Glutamatergic neuron (in vitro differentiated cells): ENCODE measurements at regions not wholly inside any gene's neighbourhood (a gene's known extent, or its start where the extent isn't known, plus 50 kb on each side); places are given as distances from the start of the nearest gene placed in this dataset.

ENCODE experiments used
- DNase-seq: peaks from one replicate; pipeline ENCODE4 v3.0.0; 2022
- H3K27ac Mint-ChIP-seq: one replicate; pipeline ENCODE4 v1.8.0; 2020; ENCODE audit warnings: mild to moderate bottlenecking, mixed read lengths, inconsistent platforms; ENCODE audit not compliant: unreplicated experiment
- H3K27me3 Mint-ChIP-seq: one replicate; pipeline ENCODE4 v1.8.0; 2020; ENCODE audit warnings: mild to moderate bottlenecking, moderate library complexity, mixed read lengths, inconsistent platforms; ENCODE audit not compliant: unreplicated experiment
- H3K36me3 Mint-ChIP-seq: one replicate; pipeline ENCODE4 v1.8.0; 2020; ENCODE audit warnings: mild to moderate bottlenecking, mixed read lengths, inconsistent platforms; ENCODE audit not compliant: unreplicated experiment
- H3K4me1 Mint-ChIP-seq: one replicate; pipeline ENCODE4 v1.8.0; 2020; ENCODE audit warnings: mild to moderate bottlenecking, low read depth, mixed read lengths, inconsistent platforms; ENCODE audit not compliant: unreplicated experiment
- H3K4me3 Mint-ChIP-seq: one replicate; pipeline ENCODE4 v1.8.0; 2020; ENCODE audit warnings: mild to moderate bottlenecking, mixed read lengths, inconsistent platforms; ENCODE audit not compliant: unreplicated experiment
- H3K9me3 Mint-ChIP-seq: one replicate; pipeline ENCODE4 v1.8.0; 2020; ENCODE audit warnings: mild to moderate bottlenecking, moderate library complexity, mixed read lengths, inconsistent platforms; ENCODE audit not compliant: unreplicated experiment
- TF ChIP-seq, protein P1 (sequence below): fragments of 200-600 bp; sonication (generic); IDR thresholded peaks from one replicate; pipeline ENCODE4 v1.5.0; 2021; ENCODE audit not compliant: partially characterized antibody, unreplicated experiment

- Mint-ChIP-seq H3K36me3 (no peaks in the 10 kb centered on the region), H3K4me1 (no peaks in the 10 kb centered on the region), H3K9me3 (no peaks in the 10 kb centered on the region), H3K4me3 (no peak overlapping the region), H3K27ac (no peak overlapping the region), H3K27me3 (no peaks in the 10 kb centered on the region)
- TF ChIP-seq, protein P1, sequence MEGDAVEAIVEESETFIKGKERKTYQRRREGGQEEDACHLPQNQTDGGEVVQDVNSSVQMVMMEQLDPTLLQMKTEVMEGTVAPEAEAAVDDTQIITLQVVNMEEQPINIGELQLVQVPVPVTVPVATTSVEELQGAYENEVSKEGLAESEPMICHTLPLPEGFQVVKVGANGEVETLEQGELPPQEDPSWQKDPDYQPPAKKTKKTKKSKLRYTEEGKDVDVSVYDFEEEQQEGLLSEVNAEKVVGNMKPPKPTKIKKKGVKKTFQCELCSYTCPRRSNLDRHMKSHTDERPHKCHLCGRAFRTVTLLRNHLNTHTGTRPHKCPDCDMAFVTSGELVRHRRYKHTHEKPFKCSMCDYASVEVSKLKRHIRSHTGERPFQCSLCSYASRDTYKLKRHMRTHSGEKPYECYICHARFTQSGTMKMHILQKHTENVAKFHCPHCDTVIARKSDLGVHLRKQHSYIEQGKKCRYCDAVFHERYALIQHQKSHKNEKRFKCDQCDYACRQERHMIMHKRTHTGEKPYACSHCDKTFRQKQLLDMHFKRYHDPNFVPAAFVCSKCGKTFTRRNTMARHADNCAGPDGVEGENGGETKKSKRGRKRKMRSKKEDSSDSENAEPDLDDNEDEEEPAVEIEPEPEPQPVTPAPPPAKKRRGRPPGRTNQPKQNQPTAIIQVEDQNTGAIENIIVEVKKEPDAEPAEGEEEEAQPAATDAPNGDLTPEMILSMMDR = no peak
- DNase-seq = no peak
Observed at GRCh38 chr3:31116651-31117050, 222.2 kb upstream of the GADL1 start.

DNA sequence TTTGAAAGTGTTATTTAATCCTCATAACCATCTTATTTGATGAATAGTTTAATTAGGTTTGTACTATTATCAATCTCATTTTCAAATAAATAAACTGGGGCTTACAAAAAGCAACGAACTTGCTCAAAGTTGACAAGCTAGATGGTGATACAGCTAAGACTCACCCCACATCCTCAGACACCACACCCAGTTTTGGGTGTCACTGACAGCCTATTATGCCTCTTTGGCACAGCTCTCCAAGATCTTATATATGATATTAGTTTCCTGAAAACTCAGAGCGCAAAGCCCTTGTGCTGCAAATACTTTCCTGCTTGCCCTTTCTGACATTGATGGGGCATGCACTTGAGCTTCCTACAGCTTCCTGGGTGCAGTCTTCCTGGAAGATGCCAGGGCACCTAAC lies 223.4 kb upstream of the GADL1 start:
- H3K4me1 Mint-ChIP-seq = no peaks in the 10 kb centered on the region
- H3K27me3 Mint-ChIP-seq = no peaks in the 10 kb centered on the region
- H3K27ac Mint-ChIP-seq = no peak overlapping the region
- no peaks in the 10 kb centered on the region for H3K36me3 Mint-ChIP-seq
- DNase-seq = no peak
- TF ChIP-seq, protein P1 = no peak
- no peaks in the 10 kb centered on the region for H3K9me3 Mint-ChIP-seq
- no peak overlapping the region for H3K4me3 Mint-ChIP-seq

DNA sequence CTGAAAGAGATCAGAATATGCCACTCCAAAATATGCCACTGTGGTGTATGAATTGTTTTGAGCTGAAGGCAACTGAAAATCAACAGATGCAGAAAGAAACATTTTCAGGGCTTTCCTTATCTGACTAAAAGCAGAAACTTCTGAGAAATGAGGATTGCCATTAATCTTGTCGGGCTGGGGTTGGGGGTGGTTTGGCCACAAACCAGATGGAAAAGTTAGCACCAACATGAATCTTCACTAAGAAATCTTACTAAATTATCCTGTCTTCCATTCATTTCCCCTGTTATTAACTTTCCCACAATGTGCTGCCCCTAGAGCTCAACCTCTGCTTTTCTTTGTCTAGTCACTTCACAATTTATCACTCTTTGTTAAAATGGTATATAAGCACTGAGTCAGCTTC lies 229.9 kb upstream of the GADL1 start:
- TF ChIP-seq, protein P1 = no peak
- Mint-ChIP-seq H3K4me1 (peaks cover 11% of the 10 kb centered on the region), H3K4me3 (no peak overlapping the region), H3K9me3 (no peaks in the 10 kb centered on the region), H3K36me3 (peaks cover 4% of the 10 kb centered on the region), H3K27me3 (no peaks in the 10 kb centered on the region), H3K27ac (no peak overlapping the region)
- DNase-seq = no peak

GRCh38 chr3:31125413-31126020 lies 231.1 kb upstream of the GADL1 start:
- Mint-ChIP-seq H3K9me3 (peaks cover 2% of the 10 kb centered on the region), H3K27me3 (no peaks in the 10 kb centered on the region), H3K4me3 (no peak overlapping the region), H3K27ac (no peak overlapping the region), H3K36me3 (peaks cover 4% of the 10 kb centered on the region), H3K4me1 (peaks cover 15% of the 10 kb centered on the region)
- TF ChIP-seq, protein P1 = no peak
- DNase-seq = no peak

GRCh38 chr3:31129241-31129640 lies 234.8 kb upstream of the GADL1 start:
- no peak for DNase-seq
- Mint-ChIP-seq H3K36me3 (peaks cover 4% of the 10 kb centered on the region), H3K4me3 (no peak overlapping the region), H3K4me1 (peaks cover 34% of the 10 kb centered on the region), H3K9me3 (peaks cover 4% of the 10 kb centered on the region), H3K27me3 (peaks cover 2% of the 10 kb centered on the region), H3K27ac (no peak overlapping the region)
- TF ChIP-seq, protein P1 = no peak
